ENCODE measurements at regions not wholly inside any gene's neighbourhood (a gene's known extent, or its start where the extent isn't known, plus 50 kb on each side); places are given as distances from the start of the nearest gene placed in this dataset.
"Not testable (repeated sequence)": the region's sequence is repeated elsewhere in the genome, so short reads cannot be mapped to it uniquely, and the experiment has no call there.

GRCh38 chr11:87967459-87967858 is 207.8 kb downstream of the RAB38 start:
- DNase-seq, result no peak

- no peak for DNase-seq
Measured at GRCh38 chr11:87966694-87967093, 208.5 kb downstream of the RAB38 start.

GRCh38 chr11:87966216-87966615 is 209.0 kb downstream of the RAB38 start:
- no peak for DNase-seq

GRCh38 chr11:87961606-87962005 is 213.6 kb downstream of the RAB38 start:
- no peak for DNase-seq

- DNase-seq, result no peak
Measured at GRCh38 chr11:87957961-87958360, 217.3 kb downstream of the RAB38 start.

GRCh38 chr11:87954476-87954875 is 220.8 kb downstream of the RAB38 start:
- DNase-seq, result no peak

GRCh38 chr11:87942786-87943185 is 232.5 kb downstream of the RAB38 start:
- no peak for DNase-seq

- no peak for DNase-seq
Measured at GRCh38 chr11:87934182-87934581, 241.1 kb downstream of the RAB38 start.

GRCh38 chr11:87926250-87926970 is 248.8 kb downstream of the RAB38 start:
- DNase-seq, result no peak

- no peak for DNase-seq
Measured at GRCh38 chr11:87924125-87924524, 251.1 kb downstream of the RAB38 start.

GRCh38 chr11:87917111-87917510 is 258.1 kb downstream of the RAB38 start:
- DNase-seq, result no peak

- no peak for DNase-seq
Measured at GRCh38 chr11:87909178-87909577, 266.1 kb downstream of the RAB38 start.

GRCh38 chr11:87908086-87908485 is 267.2 kb downstream of the RAB38 start:
- DNase-seq, result no peak

GRCh38 chr11:87903345-87903744 is 271.9 kb downstream of the RAB38 start:
- DNase-seq, result no peak

- no peak for DNase-seq
Measured at GRCh38 chr11:87901341-87901740, 273.9 kb downstream of the RAB38 start.

- no peak for DNase-seq
Measured at GRCh38 chr11:87897921-87898320, 277.3 kb downstream of the RAB38 start.

GRCh38 chr11:87897071-87897470 is 278.2 kb downstream of the RAB38 start:
- DNase-seq, result no peak

- no peak for DNase-seq
Measured at GRCh38 chr11:87894961-87895360, 280.3 kb downstream of the RAB38 start.

GRCh38 chr11:87892291-87892690 is 283.0 kb downstream of the RAB38 start:
- no peak for DNase-seq

GRCh38 chr11:87889126-87889525 is 286.1 kb downstream of the RAB38 start:
- DNase-seq, result no peak

GRCh38 chr11:87885084-87885483 is 290.2 kb downstream of the RAB38 start:
- DNase-seq, result not testable (repeated sequence)

- no peak for DNase-seq
Measured at GRCh38 chr11:87879118-87879517, 296.1 kb downstream of the RAB38 start.

GRCh38 chr11:87878373-87878825 is 296.8 kb downstream of the RAB38 start:
- DNase-seq, result no peak

- DNase-seq, result no peak
Measured at GRCh38 chr11:87871056-87871455, 304.2 kb downstream of the RAB38 start.

- no peak for DNase-seq
Measured at GRCh38 chr11:87870086-87870485, 305.2 kb downstream of the RAB38 start.
